LNCAP (cell line): ENCODE measurements at regions not wholly inside any gene's neighbourhood (a gene's known extent, or its start where the extent isn't known, plus 50 kb on each side); places are given as distances from the start of the nearest gene placed in this dataset.

ENCODE experiments used
- TF ChIP-seq, protein P1 (sequence below): fragments of 450-650 bp; IDR thresholded peaks from 2 replicates; pipeline ENCODE4 v1.5.1; 2017; ENCODE audit warnings: mild to moderate bottlenecking

DNA sequence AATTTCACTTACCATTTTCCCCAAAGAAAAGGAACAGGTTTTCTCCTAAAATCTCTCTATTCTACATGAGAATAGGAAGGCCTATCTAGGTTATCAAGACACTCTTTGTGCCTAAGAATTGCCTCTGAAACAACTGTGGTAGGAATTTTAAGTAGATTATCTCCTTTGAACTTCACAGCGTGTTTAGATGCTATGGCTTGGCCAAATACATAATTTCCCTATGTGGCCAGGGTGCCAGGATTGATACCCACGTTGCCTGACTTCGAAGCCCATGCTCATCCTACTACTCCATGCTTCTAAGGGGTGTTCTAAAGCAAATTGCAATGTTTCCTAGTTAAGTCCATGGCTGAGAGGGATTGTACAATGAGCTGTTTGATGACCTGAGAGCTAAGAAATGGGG lies 241.5 kb upstream of the FBXO33 start:
- TF ChIP-seq, protein P1, sequence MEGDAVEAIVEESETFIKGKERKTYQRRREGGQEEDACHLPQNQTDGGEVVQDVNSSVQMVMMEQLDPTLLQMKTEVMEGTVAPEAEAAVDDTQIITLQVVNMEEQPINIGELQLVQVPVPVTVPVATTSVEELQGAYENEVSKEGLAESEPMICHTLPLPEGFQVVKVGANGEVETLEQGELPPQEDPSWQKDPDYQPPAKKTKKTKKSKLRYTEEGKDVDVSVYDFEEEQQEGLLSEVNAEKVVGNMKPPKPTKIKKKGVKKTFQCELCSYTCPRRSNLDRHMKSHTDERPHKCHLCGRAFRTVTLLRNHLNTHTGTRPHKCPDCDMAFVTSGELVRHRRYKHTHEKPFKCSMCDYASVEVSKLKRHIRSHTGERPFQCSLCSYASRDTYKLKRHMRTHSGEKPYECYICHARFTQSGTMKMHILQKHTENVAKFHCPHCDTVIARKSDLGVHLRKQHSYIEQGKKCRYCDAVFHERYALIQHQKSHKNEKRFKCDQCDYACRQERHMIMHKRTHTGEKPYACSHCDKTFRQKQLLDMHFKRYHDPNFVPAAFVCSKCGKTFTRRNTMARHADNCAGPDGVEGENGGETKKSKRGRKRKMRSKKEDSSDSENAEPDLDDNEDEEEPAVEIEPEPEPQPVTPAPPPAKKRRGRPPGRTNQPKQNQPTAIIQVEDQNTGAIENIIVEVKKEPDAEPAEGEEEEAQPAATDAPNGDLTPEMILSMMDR = no peak

DNA sequence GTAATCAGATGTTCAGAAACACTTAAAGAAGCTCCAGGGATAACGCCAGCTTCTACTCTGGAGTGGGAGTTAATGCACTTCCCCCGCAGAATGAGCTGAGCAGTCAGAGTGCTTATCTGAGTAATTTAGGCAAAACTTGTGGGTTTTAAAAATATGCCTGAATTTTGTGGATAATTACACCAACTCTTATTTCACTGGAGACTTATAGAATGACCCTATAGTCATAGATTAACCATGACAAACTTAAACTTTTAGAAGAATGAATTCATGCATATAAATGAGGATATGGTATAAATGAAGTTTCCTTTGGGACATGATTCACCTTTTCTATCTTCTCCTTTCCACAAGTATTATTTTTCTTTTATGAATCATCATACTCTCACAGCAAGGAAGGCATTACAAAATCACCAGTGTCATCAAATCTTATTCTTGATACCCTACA lies 241.1 kb upstream of the FBXO33 start:
- TF ChIP-seq, protein P1 = no peak

DNA sequence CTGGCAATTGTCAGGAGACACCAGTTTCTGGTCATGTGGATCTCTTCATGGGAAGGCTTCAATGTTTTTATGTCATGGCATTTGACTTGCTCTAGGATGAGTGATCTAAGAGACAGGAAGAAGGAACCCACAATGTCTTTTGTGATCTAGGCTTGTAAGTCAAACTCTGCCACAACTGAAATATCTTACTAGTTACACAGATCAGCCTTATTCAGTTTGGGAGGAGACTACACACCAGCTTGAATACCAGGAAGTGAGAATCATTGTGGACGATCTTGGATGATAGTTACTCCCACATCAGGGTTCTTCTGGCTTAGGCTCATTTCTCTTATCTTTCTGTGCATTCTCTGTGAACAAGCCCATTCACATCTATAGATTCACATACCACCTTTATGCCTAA lies 236.2 kb upstream of the FBXO33 start:
- TF ChIP-seq, protein P1 = no peak

DNA sequence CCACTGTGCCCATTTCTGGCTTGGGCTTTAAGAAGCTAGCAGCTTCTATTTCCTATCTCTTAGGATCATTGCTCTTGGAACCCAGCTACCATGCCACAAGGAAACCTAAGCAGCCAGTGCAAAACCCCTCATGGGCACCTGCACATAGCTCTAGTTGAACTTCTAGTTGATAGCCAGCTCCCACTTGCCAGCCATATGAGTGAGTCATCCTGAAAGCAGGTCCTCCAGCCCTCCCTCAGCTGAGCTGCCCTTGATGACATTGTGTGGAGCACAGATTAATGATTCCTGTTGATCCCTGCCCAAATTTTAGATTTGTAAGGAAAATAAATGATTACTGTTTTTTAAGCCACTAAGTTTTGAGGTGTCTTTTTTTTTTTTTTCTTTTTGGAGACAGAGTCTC lies 234.2 kb upstream of the FBXO33 start:
- TF ChIP-seq, protein P1 = no peak

DNA sequence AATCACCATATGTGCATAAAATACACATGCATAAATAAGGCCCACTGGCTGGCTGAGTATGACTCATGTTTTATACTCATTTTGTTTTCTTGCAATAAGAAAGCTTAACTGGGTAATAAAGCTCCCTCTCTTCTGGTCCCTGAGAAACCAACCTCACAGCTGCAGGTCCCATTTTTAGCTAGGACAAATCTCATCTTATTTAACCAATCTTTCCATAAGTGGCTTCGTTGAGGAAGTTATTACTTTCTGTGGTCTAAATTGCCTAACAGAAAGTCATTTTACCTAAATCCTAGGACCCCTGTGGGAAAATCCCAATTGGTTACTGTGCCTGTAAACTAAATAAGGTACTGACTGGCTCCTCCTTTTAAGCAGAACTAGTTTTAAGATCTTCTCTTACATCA lies 232.8 kb upstream of the FBXO33 start:
- TF ChIP-seq, protein P1 = no peak

DNA sequence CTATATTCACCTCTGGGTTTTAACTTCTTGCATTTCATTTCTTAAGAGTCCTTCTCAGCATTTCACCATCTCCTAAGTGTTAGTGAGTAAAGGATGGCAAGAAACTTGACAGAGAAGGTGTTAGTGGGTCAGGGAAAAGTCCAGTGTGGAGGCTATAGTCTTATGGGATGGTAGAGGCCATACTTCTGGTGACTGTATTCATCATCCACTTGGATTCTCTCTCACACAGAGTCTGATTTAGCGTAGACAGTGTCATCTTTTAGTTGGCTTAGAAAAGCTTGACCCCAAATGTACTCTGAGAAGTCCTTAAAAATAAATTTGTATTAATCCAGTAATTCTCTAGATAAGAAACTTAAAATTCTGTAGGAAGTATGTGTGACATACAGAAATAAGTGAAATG lies 232.4 kb upstream of the FBXO33 start:
- TF ChIP-seq, protein P1 = no peak

DNA sequence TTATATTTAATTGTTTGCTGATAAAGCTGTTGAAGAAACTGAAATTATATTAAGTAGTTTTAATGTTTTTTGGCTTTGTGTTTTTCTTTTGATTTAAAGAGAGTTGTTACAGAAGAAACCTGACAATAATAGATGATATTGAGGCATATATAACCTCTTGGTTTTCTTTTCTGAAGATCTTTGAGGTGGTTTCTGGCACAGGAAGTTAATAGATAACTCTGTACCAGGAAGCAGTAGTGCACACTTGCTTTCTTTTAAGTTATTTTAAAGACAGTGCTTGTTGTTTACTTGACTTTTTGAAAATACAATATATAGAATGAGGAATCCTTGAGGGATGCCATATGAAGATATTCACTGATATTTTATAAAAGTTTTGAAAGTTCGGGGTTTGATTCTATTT lies 209.0 kb upstream of the FBXO33 start:
- TF ChIP-seq, protein P1 = no peak

DNA sequence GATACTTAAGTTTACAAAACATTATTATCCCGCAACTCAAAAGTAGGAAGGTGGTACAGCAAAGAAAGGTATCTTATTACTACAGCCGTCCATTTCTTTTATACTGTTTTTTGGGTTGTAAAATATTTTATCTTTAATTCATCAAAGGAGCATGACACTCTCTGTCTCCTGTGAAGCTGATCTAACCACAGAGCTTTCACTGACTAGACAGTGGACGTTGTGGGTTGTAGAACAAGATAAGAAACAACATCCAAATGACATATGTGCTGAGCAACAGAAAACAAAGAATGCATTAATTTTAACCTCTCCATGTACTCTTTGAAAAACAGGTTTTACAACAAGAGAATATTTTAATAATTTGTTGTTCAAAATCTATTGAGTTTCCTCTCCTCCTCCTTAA lies 195.9 kb upstream of the FBXO33 start:
- TF ChIP-seq, protein P1 = no peak
